ENCODE measurements at regions not wholly inside any gene's neighbourhood (a gene's known extent, or its start where the extent isn't known, plus 50 kb on each side); places are given as distances from the start of the nearest gene placed in this dataset.
A peak's percentile ranks its signal among the peaks of the same experiment; 100 is the strongest.
"Not testable (repeated sequence)": the region's sequence is repeated elsewhere in the genome, so short reads cannot be mapped to it uniquely, and the experiment has no call there.

DNA sequence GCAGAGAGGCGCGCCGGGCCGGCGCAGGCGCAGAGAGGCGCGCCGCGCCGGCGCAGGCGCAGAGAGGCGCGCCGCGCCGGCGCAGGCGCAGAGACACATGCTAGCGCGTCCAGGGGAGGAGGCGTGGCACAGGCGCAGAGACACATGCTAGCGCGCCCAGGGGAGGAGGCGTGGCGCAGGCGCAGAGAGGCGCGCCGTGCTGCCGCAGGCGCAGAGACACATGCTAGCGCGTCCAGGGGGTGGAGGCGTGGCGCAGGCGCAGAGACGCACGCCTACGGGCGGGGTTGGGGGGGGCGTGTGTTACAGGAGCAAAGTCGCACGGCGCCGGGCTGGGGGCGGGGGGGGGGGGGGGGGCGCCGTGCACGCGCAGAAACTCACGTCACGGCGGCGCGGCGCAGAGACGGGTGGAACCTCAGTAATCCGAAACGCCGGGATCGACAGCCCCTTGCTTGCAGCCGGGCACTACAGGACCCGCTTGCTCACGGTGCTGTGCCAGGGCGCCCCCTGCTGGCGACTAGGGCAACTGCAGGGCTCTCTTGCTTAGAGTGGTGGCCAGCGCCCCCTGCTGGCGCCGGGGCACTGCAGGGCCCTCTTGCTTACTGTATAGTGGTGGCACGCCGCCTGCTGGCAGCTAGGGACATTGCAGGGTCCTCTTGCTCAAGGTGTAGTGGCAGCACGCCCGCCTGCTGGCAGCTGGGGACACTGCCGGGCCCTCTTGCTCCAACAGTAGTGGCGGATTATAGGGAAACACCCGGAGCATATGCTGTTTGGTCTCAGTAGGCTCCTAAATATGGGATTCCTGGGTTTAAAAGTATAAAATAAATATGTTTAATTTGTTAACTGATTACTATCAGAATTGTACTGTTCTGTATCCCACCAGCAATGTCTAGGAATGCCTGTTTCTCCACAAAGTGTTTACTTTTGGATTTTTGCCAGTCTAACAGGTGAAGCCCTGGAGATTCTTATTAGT, 269.9 kb downstream of the OR4F29 start:
- not testable (repeated sequence) for H3K27ac Mint-ChIP-seq; H2BK15ac ChIP-seq (ENCODE audit: low read depth, low read length); H3K36me3 Mint-ChIP-seq (ENCODE audit: insufficient read depth in 1 of 3, low read depth in 3 of 3)

DNA sequence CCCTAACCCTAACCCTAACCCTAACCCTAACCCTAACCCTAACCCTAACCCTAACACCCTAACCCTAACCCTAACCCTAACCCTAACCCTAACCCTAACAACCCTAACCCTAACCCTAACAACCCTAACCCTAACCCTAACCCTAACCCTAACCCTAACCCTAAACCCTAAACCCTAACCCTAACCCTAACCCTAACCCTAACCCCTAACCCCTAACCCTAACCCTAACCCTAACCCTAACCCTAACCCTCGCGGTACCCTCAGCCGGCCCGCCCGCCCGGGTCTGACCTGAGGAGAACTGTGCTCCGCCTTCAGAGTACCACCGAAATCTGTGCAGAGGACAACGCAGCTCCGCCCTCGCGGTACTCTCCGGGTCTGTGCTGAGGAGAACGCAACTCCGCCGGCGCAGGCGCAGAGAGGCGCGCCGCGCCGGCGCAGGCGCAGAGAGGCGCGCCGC, 270.7 kb downstream of the OR4F29 start:
- H4K5ac ChIP-seq (ENCODE audit: insufficient read length, low read depth, low read length); H2BK5ac ChIP-seq (ENCODE audit: insufficient read length, low read length); H3K79me1 ChIP-seq (ENCODE audit: insufficient read depth, low read depth, low read length, poor library complexity, severe bottlenecking); H3T11ph ChIP-seq (ENCODE audit: low read length); H2AFZ ChIP-seq (ENCODE audit: low read length); H3K27me3 Mint-ChIP-seq (ENCODE audit: low read depth); H2BK15ac ChIP-seq (ENCODE audit: low read depth, low read length); H2BK20ac ChIP-seq (ENCODE audit: low read depth, low read length, poor library complexity, severe bottlenecking); H2BK120ac ChIP-seq (ENCODE audit: low read depth, low read length, poor library complexity, severe bottlenecking); H2AK5ac ChIP-seq (ENCODE audit: insufficient read length, low read length); H3K23ac ChIP-seq (ENCODE audit: insufficient read length, low read depth, low read length); H3K4ac ChIP-seq (ENCODE audit: low read depth, low read length); H3K27ac Mint-ChIP-seq; H3K4me1 Mint-ChIP-seq; H3K27ac ChIP-seq (ENCODE audit: insufficient read length, low read depth, low read length); H3K9me3 Mint-ChIP-seq; H4K8ac ChIP-seq (replicated peaks; ENCODE audit: insufficient read length, low read depth, low read length); H3K27me3 ChIP-seq (ENCODE audit: insufficient read depth, low read length); H3K14ac ChIP-seq (ENCODE audit: insufficient read depth, low read length); H3K18ac ChIP-seq (ENCODE audit: insufficient read length, low read depth, low read length); H3K4me2 ChIP-seq (ENCODE audit: insufficient read depth, insufficient read length, low read length); H3K4me3 Mint-ChIP-seq; H3K79me2 ChIP-seq (ENCODE audit: insufficient read depth, low read length); H2BK12ac ChIP-seq (ENCODE audit: insufficient read length, low read depth, low read length); H3K9ac ChIP-seq (ENCODE audit: extremely low read depth, insufficient read length, low read length); H3K23me2 ChIP-seq (ENCODE audit: insufficient read length, low read depth, low read length, poor library complexity, severe bottlenecking); H4K20me1 ChIP-seq (ENCODE audit: control insufficient read depth, insufficient read depth, insufficient read length); H3K36me3 Mint-ChIP-seq (ENCODE audit: insufficient read depth in 1 of 3, low read depth in 3 of 3); H3K9me3 ChIP-seq (ENCODE audit: control insufficient read depth, low read depth, low read length); H3K4me1 ChIP-seq (ENCODE audit: insufficient read depth, low read length); H3K56ac ChIP-seq (ENCODE audit: insufficient read length, low read depth, low read length); H4K91ac ChIP-seq (ENCODE audit: insufficient read length, low read depth, low read length): not testable (repeated sequence)
- peak; percentile 32 for DNase-seq
- WGBS (ENCODE audit: extremely low coverage, insufficient read length, low lambda C conversion rate): no CpG with 5 or more reads among the region's 28 CpGs

More for the DNA sequence above, 269.9 kb downstream of the OR4F29 start:
- not testable (repeated sequence) for H3T11ph ChIP-seq (ENCODE audit: low read length); H2BK20ac ChIP-seq (ENCODE audit: low read depth, low read length, poor library complexity, severe bottlenecking); H3K4me3 Mint-ChIP-seq; H2BK12ac ChIP-seq (ENCODE audit: insufficient read length, low read depth, low read length); H3K27me3 Mint-ChIP-seq (ENCODE audit: low read depth); H3K14ac ChIP-seq (ENCODE audit: insufficient read depth, low read length); H3K4me1 ChIP-seq (ENCODE audit: insufficient read depth, low read length); H4K8ac ChIP-seq (replicated peaks; ENCODE audit: insufficient read length, low read depth, low read length); H4K20me1 ChIP-seq (ENCODE audit: control insufficient read depth, insufficient read depth, insufficient read length); H3K4me1 Mint-ChIP-seq; H4K5ac ChIP-seq (ENCODE audit: insufficient read length, low read depth, low read length); H3K9me3 Mint-ChIP-seq; H3K18ac ChIP-seq (ENCODE audit: insufficient read length, low read depth, low read length); H3K23me2 ChIP-seq (ENCODE audit: insufficient read length, low read depth, low read length, poor library complexity, severe bottlenecking); H3K27ac ChIP-seq (ENCODE audit: insufficient read length, low read depth, low read length); H2AK5ac ChIP-seq (ENCODE audit: insufficient read length, low read length); H3K56ac ChIP-seq (ENCODE audit: insufficient read length, low read depth, low read length); H2BK5ac ChIP-seq (ENCODE audit: insufficient read length, low read length); H3K27me3 ChIP-seq (ENCODE audit: insufficient read depth, low read length); H3K9ac ChIP-seq (ENCODE audit: extremely low read depth, insufficient read length, low read length); H3K4me2 ChIP-seq (ENCODE audit: insufficient read depth, insufficient read length, low read length); H3K23ac ChIP-seq (ENCODE audit: insufficient read length, low read depth, low read length); H2AFZ ChIP-seq (ENCODE audit: low read length); H4K91ac ChIP-seq (ENCODE audit: insufficient read length, low read depth, low read length); H3K79me1 ChIP-seq (ENCODE audit: insufficient read depth, low read depth, low read length, poor library complexity, severe bottlenecking); H3K9me3 ChIP-seq (ENCODE audit: control insufficient read depth, low read depth, low read length); H3K79me2 ChIP-seq (ENCODE audit: insufficient read depth, low read length); H3K4ac ChIP-seq (ENCODE audit: low read depth, low read length); H2BK120ac ChIP-seq (ENCODE audit: low read depth, low read length, poor library complexity, severe bottlenecking)
- DNase-seq: peak; percentile 75
- TF ChIP-seq CTCF (conservative IDR thresholded peaks at IDR 0.05): peak; percentile 62
- no CpG with 5 or more reads among the region's 79 CpGs for WGBS (ENCODE audit: extremely low coverage, insufficient read length, low lambda C conversion rate)

All from H9 (cell line).